DMS 273 treated with DMSO at 0.1 percent for 48 hours (cell line): ENCODE measurements at regions not wholly inside any gene's neighbourhood (a gene's known extent, or its start where the extent isn't known, plus 50 kb on each side); places are given as distances from the start of the nearest gene placed in this dataset.
"Not testable (repeated sequence)": the region's sequence is repeated elsewhere in the genome, so short reads cannot be mapped to it uniquely, and the experiment has no call there.

Experiments used
- DNase-seq: peaks from one replicate; lab custom pipeline; 2025; lab: John Stamatoyannopoulos, UW

GRCh38 chr22:47325249-47325648 is 562.8 kb downstream of the TBC1D22A start:
- DNase-seq, result no peak

- no peak for DNase-seq
These were observed 562.1 kb downstream of the TBC1D22A start for GRCh38 chr22:47324435-47324990.

GRCh38 chr22:47323518-47323917 is 561.1 kb downstream of the TBC1D22A start:
- no peak for DNase-seq

GRCh38 chr22:47322854-47323253 is 560.4 kb downstream of the TBC1D22A start:
- DNase-seq, result no peak

GRCh38 chr22:47320560-47320959 is 558.1 kb downstream of the TBC1D22A start:
- DNase-seq, result no peak

- DNase-seq, result no peak
These were observed 555.7 kb downstream of the TBC1D22A start for GRCh38 chr22:47318041-47318737.

GRCh38 chr22:47315862-47316419 is 553.5 kb downstream of the TBC1D22A start:
- DNase-seq, result no peak

- no peak for DNase-seq
These were observed 548.2 kb downstream of the TBC1D22A start for GRCh38 chr22:47310601-47311000.

- DNase-seq, result no peak
These were observed 547.5 kb downstream of the TBC1D22A start for GRCh38 chr22:47309946-47310345.

- no peak for DNase-seq
These were observed 547.0 kb downstream of the TBC1D22A start for GRCh38 chr22:47309476-47309875.

GRCh38 chr22:47308886-47309285 is 546.4 kb downstream of the TBC1D22A start:
- DNase-seq, result no peak

GRCh38 chr22:47307822-47308221 is 545.4 kb downstream of the TBC1D22A start:
- DNase-seq, result no peak

- DNase-seq, result no peak
These were observed 544.9 kb downstream of the TBC1D22A start for GRCh38 chr22:47307326-47307725.

- DNase-seq, result no peak
These were observed 542.4 kb downstream of the TBC1D22A start for GRCh38 chr22:47304854-47305253.

GRCh38 chr22:47304191-47304831 is 541.9 kb downstream of the TBC1D22A start:
- no peak for DNase-seq

GRCh38 chr22:47303161-47303890 is 540.9 kb downstream of the TBC1D22A start:
- DNase-seq, result no peak

GRCh38 chr22:47302587-47302986 is 540.1 kb downstream of the TBC1D22A start:
- not testable (repeated sequence) for DNase-seq

- no peak for DNase-seq
These were observed 539.5 kb downstream of the TBC1D22A start for GRCh38 chr22:47301820-47302475.

GRCh38 chr22:47300698-47301405 is 538.4 kb downstream of the TBC1D22A start:
- DNase-seq, result no peak

- no peak for DNase-seq
These were observed 537.6 kb downstream of the TBC1D22A start for GRCh38 chr22:47299863-47300697.
